GM10266 (cell line): ENCODE measurements at regions not wholly inside any gene's neighbourhood (a gene's known extent, or its start where the extent isn't known, plus 50 kb on each side); places are given as distances from the start of the nearest gene placed in this dataset.

Experiments
- DNase-seq: peaks from one replicate; pipeline ENCODE4 v3.0.0; 2012; ENCODE audit errors: extremely low spot score
- TF ChIP-seq, protein P1 (sequence below): IDR thresholded peaks from 2 replicates; pipeline ENCODE4 v1.5.1; 2012; ENCODE audit warnings: mild to moderate bottlenecking, low read depth; ENCODE audit not compliant: control insufficient read depth, insufficient read depth; ENCODE audit errors: missing control alignments

DNA sequence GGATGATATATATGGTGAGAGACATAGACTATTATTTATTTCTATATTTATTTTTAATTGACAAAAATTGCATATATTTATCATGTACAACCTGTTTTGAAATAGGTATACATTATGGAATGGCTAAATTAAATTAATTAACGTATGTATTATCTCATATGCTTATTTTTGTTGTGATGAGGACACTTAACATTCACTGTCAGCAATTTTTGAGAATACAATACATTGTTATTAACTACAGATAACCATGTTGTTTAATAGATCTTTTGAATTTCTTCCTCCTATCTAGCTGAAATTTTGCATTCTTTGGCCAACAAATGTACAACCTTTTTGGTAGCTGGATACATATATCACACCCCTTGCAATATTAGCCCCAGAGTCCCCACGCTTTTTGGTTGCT lies 110.7 kb upstream of the CITED2 start:
- TF ChIP-seq, protein P1, sequence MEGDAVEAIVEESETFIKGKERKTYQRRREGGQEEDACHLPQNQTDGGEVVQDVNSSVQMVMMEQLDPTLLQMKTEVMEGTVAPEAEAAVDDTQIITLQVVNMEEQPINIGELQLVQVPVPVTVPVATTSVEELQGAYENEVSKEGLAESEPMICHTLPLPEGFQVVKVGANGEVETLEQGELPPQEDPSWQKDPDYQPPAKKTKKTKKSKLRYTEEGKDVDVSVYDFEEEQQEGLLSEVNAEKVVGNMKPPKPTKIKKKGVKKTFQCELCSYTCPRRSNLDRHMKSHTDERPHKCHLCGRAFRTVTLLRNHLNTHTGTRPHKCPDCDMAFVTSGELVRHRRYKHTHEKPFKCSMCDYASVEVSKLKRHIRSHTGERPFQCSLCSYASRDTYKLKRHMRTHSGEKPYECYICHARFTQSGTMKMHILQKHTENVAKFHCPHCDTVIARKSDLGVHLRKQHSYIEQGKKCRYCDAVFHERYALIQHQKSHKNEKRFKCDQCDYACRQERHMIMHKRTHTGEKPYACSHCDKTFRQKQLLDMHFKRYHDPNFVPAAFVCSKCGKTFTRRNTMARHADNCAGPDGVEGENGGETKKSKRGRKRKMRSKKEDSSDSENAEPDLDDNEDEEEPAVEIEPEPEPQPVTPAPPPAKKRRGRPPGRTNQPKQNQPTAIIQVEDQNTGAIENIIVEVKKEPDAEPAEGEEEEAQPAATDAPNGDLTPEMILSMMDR, result no peak
- no peak for DNase-seq

DNA sequence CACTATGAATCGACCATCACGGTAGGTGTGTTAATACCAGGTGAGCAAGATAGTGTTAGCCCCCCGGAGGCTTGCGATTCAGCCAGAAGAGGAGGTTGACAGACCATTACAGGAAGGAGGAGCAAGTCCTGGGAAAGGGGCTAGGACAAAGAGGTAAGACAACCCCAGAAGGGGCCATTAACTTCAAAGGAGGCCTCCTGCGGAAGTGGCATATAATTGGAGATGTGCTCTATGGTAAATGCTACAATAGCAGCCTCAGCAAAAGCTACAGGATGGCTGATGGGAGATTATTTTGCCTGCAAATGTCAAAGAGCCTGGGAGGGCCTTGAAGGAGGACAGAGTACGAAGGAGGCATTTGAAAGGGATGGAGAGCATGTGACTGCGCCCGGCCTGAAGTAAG lies 108.6 kb upstream of the CITED2 start:
- TF ChIP-seq, protein P1, result no peak
- no peak for DNase-seq

DNA sequence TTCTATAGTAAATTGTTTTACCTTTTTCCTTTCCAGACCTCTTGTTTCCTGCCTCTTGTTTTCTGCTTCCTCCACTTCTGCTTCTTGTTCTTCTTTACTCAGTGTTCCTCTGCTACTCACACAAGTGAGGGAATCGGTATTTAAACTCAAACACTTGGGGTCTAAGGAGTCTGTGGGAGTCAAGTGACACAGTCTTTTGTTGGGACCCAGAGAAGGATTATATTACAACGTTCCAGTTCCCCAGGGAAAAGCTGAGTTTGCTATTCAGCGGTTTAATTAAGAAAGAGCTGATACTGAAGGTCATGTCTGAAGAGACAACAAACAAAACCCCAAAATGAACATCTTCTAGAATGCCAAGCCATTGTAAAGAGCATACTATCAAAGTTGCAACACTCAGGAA lies 107.8 kb upstream of the CITED2 start:
- TF ChIP-seq, protein P1, result no peak
- DNase-seq, result no peak

DNA sequence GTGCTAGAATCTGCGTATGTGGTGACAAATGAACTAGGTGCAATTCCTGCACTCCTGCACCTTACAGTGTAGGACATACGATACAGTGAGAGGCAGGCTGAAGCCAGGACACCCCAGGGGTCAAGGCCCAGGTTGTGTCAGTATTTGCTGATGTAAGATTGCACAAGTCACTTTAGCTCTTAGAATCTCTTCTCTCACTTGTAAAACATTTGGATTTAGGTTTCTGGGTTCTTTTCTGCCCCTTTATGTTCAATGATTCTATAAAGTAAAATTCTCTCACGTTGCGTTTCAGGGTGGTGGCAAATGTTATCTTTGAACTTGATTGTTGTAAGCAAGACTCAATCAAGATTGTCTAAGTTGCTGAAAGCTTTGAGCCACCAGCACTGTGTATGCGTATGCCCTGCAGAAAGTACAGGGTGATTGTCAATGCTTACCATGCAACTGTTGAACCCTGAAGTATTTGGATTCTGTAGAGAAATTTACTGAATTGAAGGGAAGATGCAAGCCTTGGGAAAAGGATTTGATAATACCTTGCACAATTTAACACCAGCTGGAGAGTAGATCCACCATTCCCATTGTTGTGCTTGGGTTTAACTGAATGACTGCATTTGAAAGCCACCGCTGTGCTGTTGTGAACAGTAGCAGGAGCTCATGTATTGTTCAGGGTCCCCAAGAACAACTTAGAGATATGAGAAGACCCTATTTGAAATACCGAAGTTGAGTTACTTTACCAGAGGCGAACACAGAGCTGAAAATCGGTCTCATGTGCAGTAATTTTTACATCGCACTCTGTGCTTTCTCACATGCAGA lies 106.1 kb upstream of the CITED2 start:
- TF ChIP-seq, protein P1, result no peak
- no peak for DNase-seq

DNA sequence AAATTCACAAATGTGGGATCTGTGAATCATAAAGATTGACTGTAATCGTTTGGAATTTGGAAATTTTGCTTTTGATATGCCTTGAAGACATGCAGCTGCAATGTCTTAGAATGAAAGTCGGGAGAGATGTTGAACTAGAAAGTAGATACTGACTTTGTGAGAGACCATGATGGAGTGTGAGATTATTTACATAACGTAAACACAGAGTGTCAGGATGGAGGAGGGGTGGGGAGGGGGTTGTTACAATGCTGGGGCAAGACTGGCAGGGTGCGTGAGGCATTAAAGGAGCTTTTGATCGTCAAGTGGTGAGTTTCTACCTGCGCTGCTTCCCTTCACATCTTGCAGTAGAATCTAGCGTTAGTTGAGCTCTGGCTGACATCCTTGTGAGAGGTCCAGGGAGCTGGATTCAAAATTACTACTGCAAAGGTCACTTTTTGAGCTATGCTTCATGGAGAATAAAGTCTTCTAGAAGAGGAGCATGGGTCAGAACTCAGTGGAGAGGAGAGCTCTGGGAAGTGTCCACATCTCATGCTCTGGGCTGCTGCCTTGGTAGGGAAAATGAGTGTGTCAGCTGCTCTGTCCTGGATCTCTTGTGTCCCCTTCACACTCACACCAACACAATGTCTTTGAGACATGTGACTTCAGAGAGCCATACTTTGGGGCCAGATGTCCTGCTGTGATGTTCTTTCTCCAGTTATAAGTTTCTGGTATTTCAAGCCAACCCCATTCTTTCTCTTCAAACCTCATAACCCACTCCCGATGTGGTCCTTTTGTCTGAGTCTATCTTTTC lies 105.2 kb upstream of the CITED2 start:
- DNase-seq, result no peak
- TF ChIP-seq, protein P1, result no peak

DNA sequence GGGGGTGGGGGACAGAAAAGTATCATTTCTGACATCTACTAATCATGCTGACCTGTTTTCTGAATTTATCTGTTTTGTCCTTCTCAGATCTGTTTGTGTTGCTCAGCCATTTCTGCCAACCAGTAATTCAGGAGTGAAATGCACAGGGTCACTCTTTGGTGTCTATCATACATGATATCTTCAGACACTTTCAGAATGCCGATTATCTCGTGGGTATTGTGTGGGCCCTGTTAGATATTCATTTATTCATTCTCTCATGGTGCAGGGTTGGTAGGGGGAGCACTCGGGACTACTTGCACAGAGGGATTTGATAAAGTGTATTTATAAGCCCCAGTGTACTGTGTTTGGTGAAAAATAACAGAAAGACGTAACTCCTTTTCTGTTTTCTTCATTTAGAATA lies 101.2 kb upstream of the CITED2 start:
- DNase-seq, result no peak

More for the DNA sequence above, 101.2 kb upstream of the CITED2 start:
- TF ChIP-seq, protein P1, result no peak
